H9 (cell line): ENCODE measurements at regions not wholly inside any gene's neighbourhood (a gene's known extent, or its start where the extent isn't known, plus 50 kb on each side); places are given as distances from the start of the nearest gene placed in this dataset.

Experiments
- DNase-seq: peaks from one replicate; pipeline ENCODE4 v3.0.0-alpha.2; 2017
- H2AFZ ChIP-seq: one replicate; pipeline ENCODE4 v1.6.1; 2013; ENCODE audit warnings: mild to moderate bottlenecking, low read length, control low read depth, moderate library complexity
- H2AK5ac ChIP-seq: 2 replicates; pipeline ENCODE4 v1.6.1; 2013; ENCODE audit warnings: low read length, control low read depth, mixed read lengths; ENCODE audit not compliant: insufficient read length
- H2BK120ac ChIP-seq: one replicate; pipeline ENCODE4 v1.6.1; 2013; ENCODE audit warnings: low read depth, mild to moderate bottlenecking, low read length, control low read depth, inconsistent platforms; ENCODE audit not compliant: poor library complexity, severe bottlenecking
- H2BK12ac ChIP-seq: 2 replicates; pipeline ENCODE4 v1.6.1; 2013; ENCODE audit warnings: low read length, control low read depth, mixed read lengths, low read depth; ENCODE audit not compliant: insufficient read length
- H2BK15ac ChIP-seq: 2 replicates; pipeline ENCODE4 v1.6.1; 2013; ENCODE audit warnings: low read depth, low read length, control low read depth
- H2BK20ac ChIP-seq: one replicate; pipeline ENCODE4 v1.6.1; 2013; ENCODE audit warnings: low read depth, mild to moderate bottlenecking, low read length, control low read depth, inconsistent platforms; ENCODE audit not compliant: poor library complexity, severe bottlenecking
- H2BK5ac ChIP-seq: 2 replicates; pipeline ENCODE4 v1.6.1; 2013; ENCODE audit warnings: low read length, control low read depth, mixed read lengths; ENCODE audit not compliant: insufficient read length
- H3K14ac ChIP-seq: 2 replicates; pipeline ENCODE4 v1.6.1; 2013; ENCODE audit warnings: low read length, control low read depth; ENCODE audit not compliant: insufficient read depth
- H3K18ac ChIP-seq: 2 replicates; pipeline ENCODE4 v1.6.1; 2013; ENCODE audit warnings: low read depth, mild to moderate bottlenecking, mixed read lengths, low read length, control low read depth; ENCODE audit not compliant: insufficient read length
- H3K23ac ChIP-seq: 2 replicates; pipeline ENCODE4 v1.6.1; 2013; ENCODE audit warnings: low read length, control low read depth, mixed read lengths, low read depth; ENCODE audit not compliant: insufficient read length
- H3K23me2 ChIP-seq: 2 replicates; pipeline ENCODE4 v1.6.1; 2013; ENCODE audit warnings: low read depth, mild to moderate bottlenecking, mixed read lengths, low read length, control low read depth; ENCODE audit not compliant: insufficient read length, poor library complexity, severe bottlenecking
- H3K27ac ChIP-seq: 2 replicates; pipeline ENCODE4 v1.5.1; 2013; ENCODE audit warnings: low read length, control low read depth, mixed read lengths, low read depth; ENCODE audit not compliant: insufficient read length
- H3K27me3 ChIP-seq: 2 replicates; pipeline ENCODE4 v1.6.1; 2013; ENCODE audit warnings: low read length, control low read depth, inconsistent platforms; ENCODE audit not compliant: insufficient read depth
- H3K4ac ChIP-seq: 2 replicates; pipeline ENCODE4 v1.6.1; 2013; ENCODE audit warnings: low read depth, mild to moderate bottlenecking, control low read depth, inconsistent platforms, low read length, moderate library complexity
- H3K4me1 ChIP-seq: 2 replicates; pipeline ENCODE4 v1.6.1; 2013; ENCODE audit warnings: low read length, control low read depth, inconsistent platforms; ENCODE audit not compliant: insufficient read depth
- H3K4me2 ChIP-seq: 2 replicates; pipeline ENCODE4 v1.6.1; 2013; ENCODE audit warnings: low read length, control low read depth, mixed read lengths; ENCODE audit not compliant: insufficient read length, insufficient read depth
- H3K56ac ChIP-seq: 2 replicates; pipeline ENCODE4 v1.6.1; 2013; ENCODE audit warnings: low read depth, mild to moderate bottlenecking, mixed read lengths, low read length, control low read depth; ENCODE audit not compliant: insufficient read length
- H3K79me1 ChIP-seq: 2 replicates; pipeline ENCODE4 v1.6.1; 2013; ENCODE audit warnings: low read depth, mild to moderate bottlenecking, moderate library complexity, low read length, control low read depth, inconsistent platforms; ENCODE audit not compliant: insufficient read depth, poor library complexity, severe bottlenecking
- H3K79me2 ChIP-seq: 2 replicates; pipeline ENCODE4 v1.6.1; 2013; ENCODE audit warnings: low read length, control low read depth, inconsistent platforms; ENCODE audit not compliant: insufficient read depth
- H3K9ac ChIP-seq: 2 replicates; pipeline ENCODE4 v1.6.1; 2013; ENCODE audit warnings: low read length, control low read depth, mixed read lengths; ENCODE audit not compliant: insufficient read length; ENCODE audit errors: extremely low read depth
- H3K9me3 ChIP-seq: one replicate; pipeline ENCODE4 v1.6.1; 2013; ENCODE audit warnings: low read depth, low read length, inconsistent platforms; ENCODE audit not compliant: control insufficient read depth
- H3T11ph ChIP-seq: one replicate; pipeline ENCODE4 v1.6.1; 2013; ENCODE audit warnings: mild to moderate bottlenecking, low read length, control low read depth, inconsistent platforms
- H4K20me1 ChIP-seq: one replicate; pipeline ENCODE4 v1.6.1; 2013; ENCODE audit not compliant: control insufficient read depth, insufficient read length, insufficient read depth
- H4K5ac ChIP-seq: 2 replicates; pipeline ENCODE4 v1.6.1; 2013; ENCODE audit warnings: low read depth, mild to moderate bottlenecking, mixed read lengths, low read length, control low read depth; ENCODE audit not compliant: insufficient read length
- H4K8ac ChIP-seq: replicated peaks from 2 replicates; pipeline ENCODE4 v1.6.1; 2013; ENCODE audit warnings: low read length, control low read depth, mixed read lengths, low read depth; ENCODE audit not compliant: insufficient read length
- H4K91ac ChIP-seq: 2 replicates; pipeline ENCODE4 v1.6.1; 2013; ENCODE audit warnings: low read depth, mild to moderate bottlenecking, moderate library complexity, mixed read lengths, low read length, control low read depth; ENCODE audit not compliant: insufficient read length
- H3K27ac Mint-ChIP-seq, 3 experiments: 2 replicates in 2 of 3; 3 replicates in 1 of 3; pipeline ENCODE4 v1.8.0; 2020 to 2021; ENCODE audit warnings: mixed read lengths in 3 of 3, mild to moderate bottlenecking in 1 of 3, moderate library complexity in 1 of 3
- H3K27me3 Mint-ChIP-seq: 2 replicates; pipeline ENCODE4 v1.8.0; 2021; ENCODE audit warnings: low read depth, mild to moderate bottlenecking, moderate library complexity, mixed read lengths
- H3K36me3 Mint-ChIP-seq, 3 experiments: 2 replicates in 2 of 3; 3 replicates in 1 of 3; pipeline ENCODE4 v1.8.0; 2020 to 2021; ENCODE audit warnings: low read depth in 3 of 3, mixed read lengths in 3 of 3; ENCODE audit not compliant: insufficient read depth in 1 of 3
- H3K4me1 Mint-ChIP-seq, 2 experiments: 2 replicates each; pipeline ENCODE4 v1.8.0; 2020; ENCODE audit warnings: mixed read lengths in 2 of 2
- H3K4me3 Mint-ChIP-seq, 2 experiments: 2 replicates in 1 of 2; 3 replicates in 1 of 2; pipeline ENCODE4 v1.8.0; 2020 to 2021; ENCODE audit warnings: mild to moderate bottlenecking in 2 of 2, mixed read lengths in 2 of 2, moderate library complexity in 1 of 2
- H3K9me3 Mint-ChIP-seq, 2 experiments: 2 replicates in 1 of 2; 3 replicates in 1 of 2; pipeline ENCODE4 v1.8.0; 2020; ENCODE audit warnings: mild to moderate bottlenecking in 2 of 2, mixed read lengths in 2 of 2, moderate library complexity in 1 of 2
- CTCF ChIP-seq: fragments of 200-600 bp; sonication (generic); conservative IDR thresholded peaks from 3 replicates; pipeline ENCODE4 v1.8.0; 2021; ENCODE audit warnings: antibody characterized with exemption, mild to moderate bottlenecking
- WGBS: extraction: QIAGEN DNeasy Blood & Tissue Kit; methylation state at CpG from one replicate; pipeline ENCODE4 v1.1.7; 2013; ENCODE audit warnings: missing lambda C conversion rate, low lambda C conversion rate, mixed read lengths; ENCODE audit not compliant: insufficient read length; ENCODE audit errors: extremely low coverage; 5-methylcytosine and 5-hydroxymethylcytosine counted together

DNA sequence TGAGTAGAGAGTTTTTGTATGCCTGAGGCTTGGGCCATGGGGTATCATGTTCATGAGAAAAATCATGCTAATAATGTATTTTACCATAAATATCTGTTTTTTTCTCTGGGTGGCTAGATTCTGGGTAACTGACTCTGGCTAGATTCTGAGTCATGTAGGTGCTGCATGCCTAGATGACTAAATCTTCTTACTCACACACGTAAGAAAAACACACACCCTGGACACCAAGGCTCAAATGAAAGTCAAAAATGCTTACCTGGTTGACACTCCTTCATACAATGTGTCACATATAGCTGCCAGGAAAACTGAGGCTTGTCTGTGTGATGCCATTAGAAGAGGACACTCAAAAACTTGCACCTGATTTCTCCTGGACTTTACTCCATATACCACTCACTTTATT lies 597.4 kb upstream of the SLITRK1 start:
- Mint-ChIP-seq H3K27me3 (no peaks in the 10 kb centered on the region), H3K9me3 (peaks cover 8 to 12% of the 10 kb centered on the region in 2 experiments; a peak in 4 of 5 replicates), H3K36me3 (peaks cover 0 to 6% (median 2%) of the 10 kb centered on the region in 3 experiments; a peak in 3 of 7 replicates), H3K27ac (no peak overlapping the region; a peak in 1 of 7 replicates), H3K4me1 (no peaks in the 10 kb centered on the region; a peak in 1 of 4 replicates), H3K4me3 (no peak overlapping the region)
- Histone ChIP-seq H3T11ph (no peak overlapping the region), H4K8ac (no peak overlapping the region), H3K14ac (no peak overlapping the region), H3K23ac (no peak overlapping the region), H3K18ac (no peak overlapping the region), H4K91ac (no peak overlapping the region), H3K56ac (no peak overlapping the region), H2BK5ac (no peak overlapping the region), H3K4ac (no peak overlapping the region), H3K4me2 (no peak overlapping the region), H2BK15ac (no peak overlapping the region), H3K27me3 (no peaks in the 10 kb centered on the region), H3K79me1 (no peaks in the 10 kb centered on the region), H3K23me2 (no peaks in the 10 kb centered on the region), H2AFZ (no peak overlapping the region), H4K5ac (no peak overlapping the region), H2BK12ac (no peak overlapping the region), H4K20me1 (no peaks in the 10 kb centered on the region), H3K9me3 (no peaks in the 10 kb centered on the region), H3K27ac (no peak overlapping the region), H3K79me2 (no peaks in the 10 kb centered on the region), H3K4me1 (no peaks in the 10 kb centered on the region), H2BK20ac (no peak overlapping the region), H3K9ac (no peak overlapping the region), H2BK120ac (no peak overlapping the region), H2AK5ac (no peak overlapping the region)
- no CpG with 5 or more reads among the region's 1 CpG for WGBS
- no peak for TF ChIP-seq CTCF
- DNase-seq, result no peak
